ENCODE measurements at regions not wholly inside any gene's neighbourhood (a gene's known extent, or its start where the extent isn't known, plus 50 kb on each side); places are given as distances from the start of the nearest gene placed in this dataset.

DNA sequence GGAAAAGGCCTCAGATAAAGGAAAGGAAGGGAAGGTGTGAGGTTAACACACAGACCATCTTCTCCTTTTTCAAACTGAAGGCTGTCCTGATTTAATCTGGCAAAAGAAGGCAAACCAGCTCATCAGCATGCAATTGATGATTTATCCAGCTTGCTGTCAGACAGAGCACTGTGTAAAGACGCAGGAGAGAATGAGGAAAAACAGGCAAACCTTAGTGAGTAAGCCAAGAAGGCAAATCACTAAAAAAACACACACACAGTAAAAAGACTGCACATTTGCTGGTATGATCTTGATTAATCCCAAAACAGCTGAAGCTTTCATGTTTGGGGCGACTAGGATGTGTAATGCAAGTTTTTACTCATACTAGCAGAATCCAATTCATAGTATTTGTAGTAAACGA is 65.8 kb upstream of the SKAP2 start:
- no peaks in the 10 kb centered on the region for H3K9me2 ChIP-seq (replicated peaks; ENCODE audit: insufficient read depth)
- no peak for TF ChIP-seq EZH2phosphoT487 (IDR thresholded peaks at IDR 0.05; ENCODE audit: low read depth, severe bottlenecking, unreplicated experiment)
- no peak for TF ChIP-seq EZH2 (IDR thresholded peaks at IDR 0.05; ENCODE audit: borderline replicate concordance)
- TF ChIP-seq, protein P1, sequence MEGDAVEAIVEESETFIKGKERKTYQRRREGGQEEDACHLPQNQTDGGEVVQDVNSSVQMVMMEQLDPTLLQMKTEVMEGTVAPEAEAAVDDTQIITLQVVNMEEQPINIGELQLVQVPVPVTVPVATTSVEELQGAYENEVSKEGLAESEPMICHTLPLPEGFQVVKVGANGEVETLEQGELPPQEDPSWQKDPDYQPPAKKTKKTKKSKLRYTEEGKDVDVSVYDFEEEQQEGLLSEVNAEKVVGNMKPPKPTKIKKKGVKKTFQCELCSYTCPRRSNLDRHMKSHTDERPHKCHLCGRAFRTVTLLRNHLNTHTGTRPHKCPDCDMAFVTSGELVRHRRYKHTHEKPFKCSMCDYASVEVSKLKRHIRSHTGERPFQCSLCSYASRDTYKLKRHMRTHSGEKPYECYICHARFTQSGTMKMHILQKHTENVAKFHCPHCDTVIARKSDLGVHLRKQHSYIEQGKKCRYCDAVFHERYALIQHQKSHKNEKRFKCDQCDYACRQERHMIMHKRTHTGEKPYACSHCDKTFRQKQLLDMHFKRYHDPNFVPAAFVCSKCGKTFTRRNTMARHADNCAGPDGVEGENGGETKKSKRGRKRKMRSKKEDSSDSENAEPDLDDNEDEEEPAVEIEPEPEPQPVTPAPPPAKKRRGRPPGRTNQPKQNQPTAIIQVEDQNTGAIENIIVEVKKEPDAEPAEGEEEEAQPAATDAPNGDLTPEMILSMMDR (IDR thresholded peaks at IDR 0.05; ENCODE audit: poor library complexity), result no peak
- H3K4me2 ChIP-seq, result no peak overlapping the region
- no peaks in the 10 kb centered on the region for H3K27me3 ChIP-seq
- no peak overlapping the region for H2AFZ ChIP-seq
- no peak for DNase-seq (ENCODE audit: low spot score)
- WGBS (ENCODE audit: low lambda C conversion rate, missing lambda C conversion rate), result 53% methylated on average over 3 of the region's 3 CpGs
- H3K4me3 ChIP-seq, result no peak overlapping the region
- no peaks in the 10 kb centered on the region for H4K20me1 ChIP-seq (ENCODE audit: insufficient read depth, poor library complexity, severe bottlenecking)
- H3K9me3 ChIP-seq (ENCODE audit: low read depth), result no peaks in the 10 kb centered on the region
- no peaks in the 10 kb centered on the region for H3K79me2 ChIP-seq
- H3K36me3 ChIP-seq (replicated peaks; ENCODE audit: insufficient read depth, low read depth), result no peaks in the 10 kb centered on the region
- H3K4me1 ChIP-seq (ENCODE audit: insufficient read depth), result no peaks in the 10 kb centered on the region
- H3K27ac ChIP-seq, result no peak overlapping the region

DNA sequence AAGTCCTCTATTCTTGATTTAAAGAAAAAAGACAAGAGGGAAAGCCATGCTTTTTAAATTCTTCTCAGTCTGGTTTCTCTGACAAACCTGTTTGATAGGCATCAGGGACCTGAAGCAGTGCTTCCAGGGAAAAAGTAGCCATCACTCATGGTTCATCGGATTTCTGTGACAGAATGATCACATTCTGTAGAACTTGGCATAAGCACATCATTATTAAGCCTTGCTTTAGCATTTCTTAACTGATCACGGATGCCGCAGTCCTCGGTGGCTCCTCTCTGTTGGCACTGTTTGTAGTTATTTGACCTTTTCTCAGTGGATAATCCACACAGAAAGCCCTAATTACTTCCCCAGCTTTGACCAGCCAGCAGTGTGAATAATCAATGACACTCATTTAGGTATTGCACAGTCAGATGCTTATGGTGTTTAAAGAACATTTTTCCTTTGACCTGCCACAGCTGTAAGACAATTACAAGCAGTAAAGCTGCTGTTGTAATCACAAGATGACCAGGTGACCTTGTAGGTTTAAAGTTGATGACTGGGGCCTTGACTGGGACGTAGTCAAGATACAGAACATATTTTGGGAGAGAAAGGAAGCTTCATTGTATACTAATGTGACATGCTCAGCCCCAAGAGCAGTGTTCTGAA is 64.4 kb upstream of the SKAP2 start:
- Histone ChIP-seq H2AFZ (no peak overlapping the region), H4K20me1 (ENCODE audit: insufficient read depth, poor library complexity, severe bottlenecking) (no peaks in the 10 kb centered on the region), H3K9me3 (ENCODE audit: low read depth) (no peaks in the 10 kb centered on the region), H3K27me3 (no peaks in the 10 kb centered on the region), H3K36me3 (replicated peaks; ENCODE audit: insufficient read depth, low read depth) (no peaks in the 10 kb centered on the region), H3K4me1 (ENCODE audit: insufficient read depth) (no peaks in the 10 kb centered on the region), H3K79me2 (no peaks in the 10 kb centered on the region), H3K9me2 (replicated peaks; ENCODE audit: insufficient read depth) (no peaks in the 10 kb centered on the region), H3K27ac (no peak overlapping the region), H3K4me2 (no peak overlapping the region), H3K4me3 (no peak overlapping the region)
- WGBS (ENCODE audit: low lambda C conversion rate, missing lambda C conversion rate), result 47% methylated on average over 5 of the region's 5 CpGs
- TF ChIP-seq, protein P1 (IDR thresholded peaks at IDR 0.05; ENCODE audit: poor library complexity), result no peak
- no peak for TF ChIP-seq EZH2phosphoT487 (IDR thresholded peaks at IDR 0.05; ENCODE audit: low read depth, severe bottlenecking, unreplicated experiment)
- no peak for TF ChIP-seq EZH2 (IDR thresholded peaks at IDR 0.05; ENCODE audit: borderline replicate concordance)
- DNase-seq (ENCODE audit: low spot score), result no peak

DNA sequence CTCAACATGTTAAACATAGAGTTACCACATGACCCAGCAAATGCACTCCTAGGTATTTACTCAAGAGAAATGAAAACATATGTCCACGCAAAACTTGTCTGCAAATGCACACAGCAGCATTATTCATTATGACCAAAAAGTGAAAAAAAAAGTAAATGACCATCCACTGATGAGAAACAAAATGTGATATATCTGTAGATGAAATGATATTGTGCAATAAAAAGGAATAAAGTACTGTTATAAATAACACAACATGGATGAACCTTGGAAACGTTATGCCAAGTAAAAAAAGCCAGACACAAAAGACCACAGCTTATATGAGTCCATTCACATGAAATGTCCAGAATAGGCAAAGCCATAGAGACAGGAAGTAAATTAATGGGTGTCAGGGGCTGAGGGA is 61.4 kb upstream of the SKAP2 start:
- DNase-seq (ENCODE audit: low spot score), result no peak
- Histone ChIP-seq H3K79me2 (no peaks in the 10 kb centered on the region), H3K27ac (no peak overlapping the region), H3K4me2 (no peak overlapping the region), H2AFZ (no peak overlapping the region), H3K27me3 (no peaks in the 10 kb centered on the region), H3K4me1 (ENCODE audit: insufficient read depth) (no peaks in the 10 kb centered on the region), H3K9me2 (replicated peaks; ENCODE audit: insufficient read depth) (no peaks in the 10 kb centered on the region), H3K36me3 (replicated peaks; ENCODE audit: insufficient read depth, low read depth) (no peaks in the 10 kb centered on the region), H3K4me3 (no peak overlapping the region), H4K20me1 (ENCODE audit: insufficient read depth, poor library complexity, severe bottlenecking) (no peaks in the 10 kb centered on the region), H3K9me3 (ENCODE audit: low read depth) (no peaks in the 10 kb centered on the region)
- WGBS (ENCODE audit: low lambda C conversion rate, missing lambda C conversion rate), result 74% methylated on average over 2 of the region's 2 CpGs
- no peak for TF ChIP-seq EZH2phosphoT487 (IDR thresholded peaks at IDR 0.05; ENCODE audit: low read depth, severe bottlenecking, unreplicated experiment)
- TF ChIP-seq, protein P1 (IDR thresholded peaks at IDR 0.05; ENCODE audit: poor library complexity), result no peak

Data from hepatocyte (in vitro differentiated cells).